Upper lobe of left lung (tissue), 6 donors: ENCODE measurements at regions not wholly inside any gene's neighbourhood (a gene's known extent, or its start where the extent isn't known, plus 50 kb on each side); places are given as distances from the start of the nearest gene placed in this dataset.

Source experiments
- ATAC-seq, 2 donors: fragments of 200-7000 bp; cut with Tn5 transposase; one replicate each; pipeline ENCODE4 v1.9.1; 2022; ENCODE audit warnings: mild to moderate bottlenecking in 2 of 2, moderate library complexity in 2 of 2; ENCODE audit not compliant: low FRiP score in 2 of 2
- DNase-seq, 2 donors: peaks; one replicate each; pipeline ENCODE4 v3.0.0-alpha.2; 2019 to 2020
- H3K27ac ChIP-seq, 4 donors: fragments of 200-600 bp; sonication (generic); one replicate each; pipeline ENCODE4 v1.5.1; 2016 to 2019
- H3K27me3 ChIP-seq, 4 donors: fragments of 200-600 bp; sonication (generic); one replicate each; pipeline ENCODE4 v1.5.1; 2017 to 2019
- H3K36me3 ChIP-seq, 4 donors: fragments of 200-600 bp; sonication (generic); one replicate each; pipeline ENCODE4 v1.5.1; 2016 to 2019
- H3K4me1 ChIP-seq, 4 donors: fragments of 200-600 bp; sonication (generic); one replicate each; pipeline ENCODE4 v1.5.1; 2018 to 2019
- H3K4me3 ChIP-seq, 4 donors: fragments of 200-600 bp; sonication (generic); one replicate each; pipeline ENCODE4 v1.5.1; 2017 to 2019; ENCODE audit warnings: mild to moderate bottlenecking in 2 of 4, moderate library complexity in 1 of 4
- H3K9me3 ChIP-seq, 4 donors: fragments of 200-600 bp; sonication (generic); one replicate each; pipeline ENCODE4 v1.5.1; 2018 to 2019
- CTCF ChIP-seq, 6 experiments: fragments of 450-650 bp in 4 of 6; fragments of 200-600 bp in 2 of 6; sonication (generic) in 2 of 6; IDR thresholded peaks; one replicate each; pipeline ENCODE4 v1.5.1; 2016 to 2019; ENCODE audit warnings: antibody characterized with exemption in 6 of 6
- EP300 ChIP-seq, 4 donors: sonication (generic); formaldehyde crosslinking; IDR thresholded peaks; one replicate each; pipeline ENCODE4 v1.5.1; 2017; ENCODE audit warnings: antibody characterized with exemption in 4 of 4, control low read depth in 2 of 4
- POLR2A ChIP-seq, 4 donors: fragments of 450-650 bp; IDR thresholded peaks; one replicate each; pipeline ENCODE4 v1.5.1; 2016 to 2017; ENCODE audit warnings: antibody characterized with exemption in 4 of 4, mild to moderate bottlenecking in 2 of 4
- POLR2AphosphoS5 ChIP-seq, 2 donors: sonication (generic); formaldehyde crosslinking; IDR thresholded peaks; one replicate each; pipeline ENCODE4 v1.5.1; 2017; ENCODE audit warnings: antibody characterized with exemption in 2 of 2
- WGBS, 2 donors: methylation state at CpG; one replicate each; pipeline ENCODE4 v1.1.5; 2017 to 2018; 5-methylcytosine and 5-hydroxymethylcytosine counted together
- donor health status: DM: no; HTN: no; CAD: no; lungs with moderate emphysema.
- donor health status: DM: no; HTN: yes; CAD: no; lungs with severe emphysema.

GRCh38 chr10:124267231-124267885, 151.4 kb downstream of the OAT start:
- WGBS, 2 donors, result 88 to 93% methylated on average over 6 to 9 of the region's 9 CpGs
- no peak for TF ChIP-seq EP300 (IDR thresholded peaks at IDR 0.05)
- TF ChIP-seq POLR2A (IDR thresholded peaks at IDR 0.05), result no peak
- TF ChIP-seq POLR2AphosphoS5 (IDR thresholded peaks at IDR 0.05), result no peak
- no peak for TF ChIP-seq CTCF (IDR thresholded peaks at IDR 0.05)
- no peak overlapping the region for H3K27ac ChIP-seq
- no peaks in the 10 kb centered on the region for H3K4me1 ChIP-seq
- no peaks in the 10 kb centered on the region for H3K36me3 ChIP-seq
- DNase-seq (no peak), ATAC-seq (peak in 1 of 2 donors; percentile 12)
- no peak overlapping the region for H3K4me3 ChIP-seq
- H3K27me3 ChIP-seq, result no peaks in the 10 kb centered on the region
- H3K9me3 ChIP-seq, result peaks cover 0 to 6% (median 4%) of the 10 kb centered on the region in 4 donors

GRCh38 chr10:124266468-124267230, 152.1 kb downstream of the OAT start:
- Histone ChIP-seq H3K36me3 (no peaks in the 10 kb centered on the region), H3K27me3 (no peaks in the 10 kb centered on the region)
- no peak for DNase-seq

GRCh38 chr10:124265776-124266467, 152.8 kb downstream of the OAT start:
- no peak for DNase-seq
- no peaks in the 10 kb centered on the region for H3K27me3 ChIP-seq
- H3K4me3 ChIP-seq, result no peak overlapping the region
- H3K27ac ChIP-seq, result no peak overlapping the region
- no peaks in the 10 kb centered on the region for H3K36me3 ChIP-seq
- ATAC-seq, result no peak
- no peaks in the 10 kb centered on the region for H3K9me3 ChIP-seq
- WGBS, 2 donors, result 84 to 85% methylated on average over 12 of the region's 12 CpGs
- H3K4me1 ChIP-seq, result no peaks in the 10 kb centered on the region
- no peak for TF ChIP-seq POLR2A (IDR thresholded peaks at IDR 0.05)
- no peak for TF ChIP-seq POLR2AphosphoS5 (IDR thresholded peaks at IDR 0.05)
- no peak for TF ChIP-seq CTCF (IDR thresholded peaks at IDR 0.05)
- no peak for TF ChIP-seq EP300 (IDR thresholded peaks at IDR 0.05)

More at GRCh38 chr10:124266468-124267230, 152.1 kb downstream of the OAT start:
- H3K4me3 ChIP-seq, result no peak overlapping the region
- H3K27ac ChIP-seq, result no peak overlapping the region
- TF ChIP-seq EP300 (IDR thresholded peaks at IDR 0.05) (no peak), POLR2AphosphoS5 (IDR thresholded peaks at IDR 0.05) (no peak), POLR2A (IDR thresholded peaks at IDR 0.05) (no peak), CTCF (IDR thresholded peaks at IDR 0.05) (no peak)
- no peaks in the 10 kb centered on the region for H3K9me3 ChIP-seq
- H3K4me1 ChIP-seq, result no peaks in the 10 kb centered on the region
- 80 to 83% methylated on average over 4 to 14 of the region's 15 CpGs for WGBS, 2 donors
- ATAC-seq, result no peak

GRCh38 chr10:124265391-124265745, 153.4 kb downstream of the OAT start:
- no peaks in the 10 kb centered on the region for H3K9me3 ChIP-seq
- TF ChIP-seq EP300 (IDR thresholded peaks at IDR 0.05), result no peak
- no peak for TF ChIP-seq POLR2A (IDR thresholded peaks at IDR 0.05)
- TF ChIP-seq POLR2AphosphoS5 (IDR thresholded peaks at IDR 0.05), result no peak
- TF ChIP-seq CTCF (IDR thresholded peaks at IDR 0.05), result no peak
- WGBS, 2 donors, result 71 to 93% methylated on average over 1 of the region's 1 CpG
- H3K4me1 ChIP-seq, result no peaks in the 10 kb centered on the region
- H3K36me3 ChIP-seq, result no peaks in the 10 kb centered on the region
- no peak for ATAC-seq
- no peak for DNase-seq
- H3K4me3 ChIP-seq, result no peak overlapping the region
- no peak overlapping the region for H3K27ac ChIP-seq
- H3K27me3 ChIP-seq, result no peaks in the 10 kb centered on the region
